ENCODE measurements at regions not wholly inside any gene's neighbourhood (a gene's known extent, or its start where the extent isn't known, plus 50 kb on each side); places are given as distances from the start of the nearest gene placed in this dataset.

- dilution Hi-C loops (cut with HindIII; ENCODE audit: low sequenced_read_pairs, unreplicated experiment) (no loop called here), intact Hi-C loops (cut with micrococcal nuclease) (loop anchor here (10.0 kb wide), 1 partner anchor 196 kb away; no protein-coding TSS in a partner anchor), in situ Hi-C loops (cut with MboI; ENCODE audit: low sequenced_read_pairs) (loop anchor here (10.0 kb wide), 1 partner anchor 264 kb away; no protein-coding TSS in a partner anchor)
- H3K14ac ChIP-seq (replicated peaks; ENCODE audit: low read depth, low read length): no peak overlapping the region
- H3K4ac ChIP-seq (ENCODE audit: low read depth, low read length): no peak overlapping the region
- no peak overlapping the region for H2AK5ac ChIP-seq (ENCODE audit: low read depth, low read length)
- TF ChIP-seq POLR2A (IDR thresholded peaks at IDR 0.05; ENCODE audit: low read depth, low read length): no peak
- no peak for TF ChIP-seq CHD1 (IDR thresholded peaks at IDR 0.05; ENCODE audit: low read depth, low read length)
- TF ChIP-seq, protein P1, sequence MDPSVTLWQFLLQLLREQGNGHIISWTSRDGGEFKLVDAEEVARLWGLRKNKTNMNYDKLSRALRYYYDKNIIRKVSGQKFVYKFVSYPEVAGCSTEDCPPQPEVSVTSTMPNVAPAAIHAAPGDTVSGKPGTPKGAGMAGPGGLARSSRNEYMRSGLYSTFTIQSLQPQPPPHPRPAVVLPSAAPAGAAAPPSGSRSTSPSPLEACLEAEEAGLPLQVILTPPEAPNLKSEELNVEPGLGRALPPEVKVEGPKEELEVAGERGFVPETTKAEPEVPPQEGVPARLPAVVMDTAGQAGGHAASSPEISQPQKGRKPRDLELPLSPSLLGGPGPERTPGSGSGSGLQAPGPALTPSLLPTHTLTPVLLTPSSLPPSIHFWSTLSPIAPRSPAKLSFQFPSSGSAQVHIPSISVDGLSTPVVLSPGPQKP (IDR thresholded peaks at IDR 0.05; ENCODE audit: borderline replicate concordance, low read depth, low read length): no peak
- TF ChIP-seq FOS (IDR thresholded peaks at IDR 0.05; ENCODE audit: low read depth, low read length): no peak
- TF ChIP-seq, protein P2, sequence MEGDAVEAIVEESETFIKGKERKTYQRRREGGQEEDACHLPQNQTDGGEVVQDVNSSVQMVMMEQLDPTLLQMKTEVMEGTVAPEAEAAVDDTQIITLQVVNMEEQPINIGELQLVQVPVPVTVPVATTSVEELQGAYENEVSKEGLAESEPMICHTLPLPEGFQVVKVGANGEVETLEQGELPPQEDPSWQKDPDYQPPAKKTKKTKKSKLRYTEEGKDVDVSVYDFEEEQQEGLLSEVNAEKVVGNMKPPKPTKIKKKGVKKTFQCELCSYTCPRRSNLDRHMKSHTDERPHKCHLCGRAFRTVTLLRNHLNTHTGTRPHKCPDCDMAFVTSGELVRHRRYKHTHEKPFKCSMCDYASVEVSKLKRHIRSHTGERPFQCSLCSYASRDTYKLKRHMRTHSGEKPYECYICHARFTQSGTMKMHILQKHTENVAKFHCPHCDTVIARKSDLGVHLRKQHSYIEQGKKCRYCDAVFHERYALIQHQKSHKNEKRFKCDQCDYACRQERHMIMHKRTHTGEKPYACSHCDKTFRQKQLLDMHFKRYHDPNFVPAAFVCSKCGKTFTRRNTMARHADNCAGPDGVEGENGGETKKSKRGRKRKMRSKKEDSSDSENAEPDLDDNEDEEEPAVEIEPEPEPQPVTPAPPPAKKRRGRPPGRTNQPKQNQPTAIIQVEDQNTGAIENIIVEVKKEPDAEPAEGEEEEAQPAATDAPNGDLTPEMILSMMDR (conservative IDR thresholded peaks at IDR 0.05; ENCODE audit: low read depth, low read length): no peak
- no peak for TF ChIP-seq RCOR1 (IDR thresholded peaks at IDR 0.05; ENCODE audit: insufficient replicate concordance, low read length)
- TF ChIP-seq MAFK (IDR thresholded peaks at IDR 0.05; ENCODE audit: low read depth, low read length): no peak
- no peak overlapping the region for H3K56ac ChIP-seq (ENCODE audit: extremely low read depth, insufficient read depth, low read length)
- ATAC-seq (ENCODE audit: low read depth): no peak
- H2BK120ac ChIP-seq (ENCODE audit: low read depth, low read length): no peak overlapping the region
- H3K9ac ChIP-seq (ENCODE audit: low read depth, low read length): no peak overlapping the region
- H4K20me1 ChIP-seq (ENCODE audit: insufficient read depth, low read length): no peaks in the 10 kb centered on the region
- BruUV-seq (replicated peaks): no TSS peak
- H2BK5ac ChIP-seq (ENCODE audit: low read depth, low read length, poor library complexity, severe bottlenecking): no peak overlapping the region
- no peak overlapping the region for H3K4me3 ChIP-seq (ENCODE audit: insufficient read depth, low read depth, low read length)
- no peak overlapping the region for H4K8ac ChIP-seq (ENCODE audit: low read depth in 2 of 2, low read length in 2 of 2)
- no peak overlapping the region for H3K18ac ChIP-seq (ENCODE audit: low read depth, low read length)
- no peak overlapping the region for H4K5ac ChIP-seq (ENCODE audit: low read depth, low read length)
- no peak overlapping the region for H2AK9ac ChIP-seq (replicated peaks; ENCODE audit: low read depth, low read length, poor library complexity)
- no peak overlapping the region for H3K27ac ChIP-seq (ENCODE audit: insufficient read depth, low read length)
- no peak overlapping the region for H3K23ac ChIP-seq (ENCODE audit: low read depth, low read length)
- no CpG with 5 or more reads among the region's 3 CpGs for WGBS, 2 experiments (ENCODE audit: extremely low coverage in 2 of 2, insufficient read length in 1 of 2)
- no peak overlapping the region for H2BK20ac ChIP-seq (ENCODE audit: low read depth, low read length)
- H4K91ac ChIP-seq (ENCODE audit: insufficient read depth, low read depth, low read length): no peak overlapping the region
- H3K9me1 ChIP-seq (ENCODE audit: insufficient read depth, low read length): peaks cover 11% of the 10 kb centered on the region
- H2BK15ac ChIP-seq (ENCODE audit: low read depth, low read length): no peak overlapping the region
- 0 out of 4 replicates have a peak, but pooled peaks cover 0 to 4% of the 10 kb centered on the region in 2 experiments for H3K79me1 ChIP-seq (ENCODE audit: low read depth in 1 of 2, low read length in 2 of 2)
- DNase-seq: no peak
- CTCF ChIA-PET: interaction anchor here (1.1 to 2.1 kb wide), 3 partner anchors 11 to 95 kb away, joined by 4 read pairs; no protein-coding TSS in a partner anchor
- H3K36me3 ChIP-seq (ENCODE audit: control insufficient read depth, insufficient read depth, low read length): no peaks in the 10 kb centered on the region
- H3K27me3 ChIP-seq (ENCODE audit: control insufficient read depth, insufficient read depth, low read length): no peaks in the 10 kb centered on the region
- no peak overlapping the region for H2AFZ ChIP-seq (replicated peaks; ENCODE audit: low read length, poor library complexity)
- H3K9me3 ChIP-seq (ENCODE audit: control insufficient read depth, insufficient read depth, low read length): no peaks in the 10 kb centered on the region
- no peak overlapping the region for H3K4me2 ChIP-seq (ENCODE audit: low read depth, low read length)
- POLR2A ChIA-PET (ENCODE audit: unreplicated experiment): no interaction called here
- peaks cover 12% of the 10 kb centered on the region for H3K4me1 ChIP-seq (ENCODE audit: control insufficient read depth, insufficient read depth, low read length)
These were observed 171.2 kb upstream of the PGRMC2 start for GRCh38 chr4:128458816-128459215.

All from IMR-90 (cell line).